ENCODE measurements at regions not wholly inside any gene's neighbourhood (a gene's known extent, or its start where the extent isn't known, plus 50 kb on each side); places are given as distances from the start of the nearest gene placed in this dataset.

DNA sequence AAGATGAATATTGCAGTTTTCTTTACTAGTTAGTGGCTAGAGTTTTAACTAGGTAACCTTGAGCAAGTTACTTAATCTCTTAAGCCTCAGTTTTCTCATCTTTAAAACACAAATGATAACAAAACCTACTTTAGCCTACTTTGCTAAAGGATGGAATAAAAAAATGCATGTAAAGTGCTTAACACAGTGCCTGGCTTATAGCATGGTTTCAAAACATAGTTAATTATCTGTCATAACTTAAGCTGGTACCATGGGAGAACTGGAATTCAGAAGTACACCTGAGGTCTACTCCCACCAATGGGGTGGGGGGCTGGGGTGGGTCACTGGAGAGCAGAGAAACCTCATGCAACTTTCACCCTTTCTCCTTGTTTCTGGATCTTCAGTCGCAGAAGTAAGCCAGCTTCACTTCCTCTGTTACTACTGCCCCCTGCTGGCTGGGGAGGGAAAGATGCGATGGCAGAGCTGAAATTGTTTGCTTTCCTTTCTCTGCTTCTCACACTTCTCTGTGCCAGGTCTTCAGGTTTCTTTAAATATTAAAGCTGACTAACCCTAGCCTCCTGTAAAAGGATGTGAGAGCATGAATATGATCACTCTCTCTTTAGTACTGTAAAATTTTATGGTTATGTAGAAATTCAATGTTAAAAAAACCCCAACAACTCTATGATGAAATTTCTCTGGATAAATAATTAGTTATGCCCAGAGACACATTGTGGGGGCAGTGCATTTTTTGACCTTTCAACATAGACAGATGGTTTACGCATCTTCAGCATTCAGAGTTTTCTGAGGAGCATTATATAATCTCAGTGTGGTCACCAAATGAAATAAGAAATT, 324.2 kb downstream of the HLX start:
- H3K9me3 ChIP-seq (ENCODE audit: low read length) = no peaks in the 10 kb centered on the region
- H3K4me2 ChIP-seq (ENCODE audit: low read depth, low read length) = no peak overlapping the region
- ATAC-seq = peak; percentile 69; the same call in 2 of the 3 replicates
- H2AFZ ChIP-seq (ENCODE audit: low read length) = no peak overlapping the region
- no peaks in the 10 kb centered on the region for H3K4me1 ChIP-seq (ENCODE audit: insufficient read depth, low read length)
- H3K27ac ChIP-seq (ENCODE audit: extremely low read length, insufficient read depth, low read length) = no peak overlapping the region
- H3K27me3 ChIP-seq (ENCODE audit: control insufficient read depth in 1 of 2, insufficient read depth in 2 of 2, low read length in 2 of 2) = no peaks in the 10 kb centered on the region
- ChIA-PET CTCF (ENCODE audit: low intra/inter-chr PET ratio, low total read pairs) (interaction anchor here (0.9 to 3.1 kb wide), 3 partner anchors 295 to 393 kb away, joined by 5 to 24 read pairs (median 10); no protein-coding TSS in a partner anchor), POLR2A (no interaction called here)
- no peaks in the 10 kb centered on the region for H3K36me3 ChIP-seq (replicated peaks in 1 of 2; ENCODE audit: control insufficient read depth in 1 of 2, insufficient read depth in 2 of 2, low read length in 2 of 2)
- H3K79me2 ChIP-seq (ENCODE audit: insufficient read depth, low read length) = no peaks in the 10 kb centered on the region
- no TSS peak for BruUV-seq (replicated peaks)
- intact Hi-C loops (cut with micrococcal nuclease; ENCODE audit: unreplicated experiment) = loop anchor here (1.0 to 5.0 kb wide), 3 partner anchors 295 to 391 kb away; no protein-coding TSS in a partner anchor
- WGBS (ENCODE audit: low lambda C conversion rate) = 0% methylated on average over 2 of the region's 3 CpGs
- TF ChIP-seq CENPT (CRISPR knock-in tag; IDR thresholded peaks at IDR 0.05; ENCODE audit: low read depth) (no peak), ZNF709 (CRISPR knock-in tag; IDR thresholded peaks at IDR 0.05) (no peak), PBX2 (CRISPR knock-in tag; IDR thresholded peaks at IDR 0.05) (no peak), HNRNPLL (IDR thresholded peaks at IDR 0.05; ENCODE audit: low read depth, low read length, poor library complexity, severe bottlenecking) (no peak), ZNF749 (CRISPR knock-in tag; IDR thresholded peaks at IDR 0.05; ENCODE audit: borderline replicate concordance) (no peak), ZNF672 (CRISPR knock-in tag; IDR thresholded peaks at IDR 0.05) (no peak), YEATS4 (CRISPR knock-in tag; IDR thresholded peaks at IDR 0.05; ENCODE audit: borderline replicate concordance) (no peak), NFRKB (IDR thresholded peaks at IDR 0.05) (no peak), RAD21 (CRISPR knock-in tag; IDR thresholded peaks at IDR 0.05) (peak; percentile 34; the same call in 1 of the 2 replicates), ZNF720 (CRISPR knock-in tag; IDR thresholded peaks at IDR 0.05) (no peak), EED (CRISPR knock-in tag; IDR thresholded peaks at IDR 0.05) (no peak), SMARCE1 (IDR thresholded peaks at IDR 0.05; ENCODE audit: borderline replicate concordance) (no peak), NFATC3 (CRISPR knock-in tag; IDR thresholded peaks at IDR 0.05) (no peak), ZZZ3 (CRISPR knock-in tag; IDR thresholded peaks at IDR 0.05; ENCODE audit: borderline replicate concordance) (no peak), NFE2L2 (IDR thresholded peaks at IDR 0.05; ENCODE audit: low read length) (no peak), SMC3 (IDR thresholded peaks at IDR 0.05; ENCODE audit: low read length) (peak; percentile 79), ZNF891 (CRISPR knock-in tag; IDR thresholded peaks at IDR 0.05) (no peak), CTCF (CRISPR knock-in tag; IDR thresholded peaks at IDR 0.05) (peak; percentile 82), IRX3 (CRISPR knock-in tag; IDR thresholded peaks at IDR 0.05; ENCODE audit: borderline replicate concordance, low read depth) (no peak), STAG1 (CRISPR knock-in tag; IDR thresholded peaks at IDR 0.05) (peak; percentile 78), SETDB1 (CRISPR knock-in tag; IDR thresholded peaks at IDR 0.05; ENCODE audit: borderline replicate concordance) (no peak)
- in situ Hi-C loops (cut with HindIII; ENCODE audit: extremely low pct_ligation_motif_present, low pct_unique_long_range_greater_than_20kb) = loop anchor here (5.0 kb wide), 1 partner anchor 331 kb away; no protein-coding TSS in a partner anchor
- FAIRE-seq = peak; percentile 80
- H3K9ac ChIP-seq (ENCODE audit: insufficient read depth, low read depth, low read length) = no peak overlapping the region
- H3K4me3 ChIP-seq (replicated peaks in 1 of 3; ENCODE audit: insufficient read depth in 1 of 3, low read depth in 2 of 3, low read length in 3 of 3) = no peak overlapping the region
- peak; percentile 56 for DNase-seq (ENCODE audit: low spot score)
- H4K20me1 ChIP-seq (ENCODE audit: insufficient read depth, low read length) = no peaks in the 10 kb centered on the region

Measured in HepG2 (cell line).